GM23338 (cell line): ENCODE measurements at regions not wholly inside any gene's neighbourhood (a gene's known extent, or its start where the extent isn't known, plus 50 kb on each side); places are given as distances from the start of the nearest gene placed in this dataset.

ENCODE experiments used
- ETS1 ChIP-seq: IDR thresholded peaks from 2 replicates; pipeline ENCODE4 v1.6.1; 2016; ENCODE audit warnings: antibody characterized with exemption
- EZH2 ChIP-seq: fragments of 200-600 bp; sonication (generic); IDR thresholded peaks from one replicate; pipeline ENCODE4 v1.8.0; 2017; ENCODE audit warnings: antibody characterized with exemption, mild to moderate bottlenecking, low read depth; ENCODE audit not compliant: unreplicated experiment
- EZH2phosphoT487 ChIP-seq: fragments of 200-600 bp; sonication (generic); IDR thresholded peaks from one replicate; pipeline ENCODE4 v1.8.1; 2018; ENCODE audit warnings: antibody characterized with exemption; ENCODE audit not compliant: unreplicated experiment
- JUNB ChIP-seq: IDR thresholded peaks from one replicate; pipeline ENCODE4 v1.6.1; 2016; ENCODE audit warnings: antibody characterized with exemption; ENCODE audit not compliant: unreplicated experiment
- NANOG ChIP-seq: IDR thresholded peaks from 2 replicates; pipeline ENCODE4 v1.6.1; 2016; ENCODE audit warnings: antibody characterized with exemption, borderline replicate concordance
- POLR2AphosphoS5 ChIP-seq: IDR thresholded peaks from 2 replicates; pipeline ENCODE4 v1.6.1; 2016; ENCODE audit warnings: antibody characterized with exemption, low read depth
- STAT1 ChIP-seq: IDR thresholded peaks from one replicate; pipeline ENCODE4 v1.6.1; 2016; ENCODE audit warnings: antibody characterized with exemption; ENCODE audit not compliant: unreplicated experiment
- ZNF114 ChIP-seq: fragments of 250-450 bp; sonication (Bioruptor Pico); IDR thresholded peaks from 2 replicates; pipeline ENCODE4 v1.5.0; 2020; ENCODE audit warnings: mild to moderate bottlenecking, moderate library complexity
- TF ChIP-seq, protein P1 (sequence below): fragments of 250-450 bp; sonication (Bioruptor Pico); IDR thresholded peaks from 2 replicates; pipeline ENCODE4 v1.5.0; 2020; ENCODE audit warnings: mild to moderate bottlenecking, moderate library complexity
- TF ChIP-seq, protein P2 (sequence below), 2 experiments: fragments of 200-600 bp in 1 of 2; sonication (generic) in 1 of 2; conservative IDR thresholded peaks; 2 replicates each; pipeline versions ENCODE4 v1.5.1 to v1.6.1; 2016 to 2017; ENCODE audit warnings: antibody characterized with exemption in 2 of 2, low read depth in 2 of 2, mild to moderate bottlenecking in 2 of 2, moderate library complexity in 1 of 2

- TF ChIP-seq, protein P1, sequence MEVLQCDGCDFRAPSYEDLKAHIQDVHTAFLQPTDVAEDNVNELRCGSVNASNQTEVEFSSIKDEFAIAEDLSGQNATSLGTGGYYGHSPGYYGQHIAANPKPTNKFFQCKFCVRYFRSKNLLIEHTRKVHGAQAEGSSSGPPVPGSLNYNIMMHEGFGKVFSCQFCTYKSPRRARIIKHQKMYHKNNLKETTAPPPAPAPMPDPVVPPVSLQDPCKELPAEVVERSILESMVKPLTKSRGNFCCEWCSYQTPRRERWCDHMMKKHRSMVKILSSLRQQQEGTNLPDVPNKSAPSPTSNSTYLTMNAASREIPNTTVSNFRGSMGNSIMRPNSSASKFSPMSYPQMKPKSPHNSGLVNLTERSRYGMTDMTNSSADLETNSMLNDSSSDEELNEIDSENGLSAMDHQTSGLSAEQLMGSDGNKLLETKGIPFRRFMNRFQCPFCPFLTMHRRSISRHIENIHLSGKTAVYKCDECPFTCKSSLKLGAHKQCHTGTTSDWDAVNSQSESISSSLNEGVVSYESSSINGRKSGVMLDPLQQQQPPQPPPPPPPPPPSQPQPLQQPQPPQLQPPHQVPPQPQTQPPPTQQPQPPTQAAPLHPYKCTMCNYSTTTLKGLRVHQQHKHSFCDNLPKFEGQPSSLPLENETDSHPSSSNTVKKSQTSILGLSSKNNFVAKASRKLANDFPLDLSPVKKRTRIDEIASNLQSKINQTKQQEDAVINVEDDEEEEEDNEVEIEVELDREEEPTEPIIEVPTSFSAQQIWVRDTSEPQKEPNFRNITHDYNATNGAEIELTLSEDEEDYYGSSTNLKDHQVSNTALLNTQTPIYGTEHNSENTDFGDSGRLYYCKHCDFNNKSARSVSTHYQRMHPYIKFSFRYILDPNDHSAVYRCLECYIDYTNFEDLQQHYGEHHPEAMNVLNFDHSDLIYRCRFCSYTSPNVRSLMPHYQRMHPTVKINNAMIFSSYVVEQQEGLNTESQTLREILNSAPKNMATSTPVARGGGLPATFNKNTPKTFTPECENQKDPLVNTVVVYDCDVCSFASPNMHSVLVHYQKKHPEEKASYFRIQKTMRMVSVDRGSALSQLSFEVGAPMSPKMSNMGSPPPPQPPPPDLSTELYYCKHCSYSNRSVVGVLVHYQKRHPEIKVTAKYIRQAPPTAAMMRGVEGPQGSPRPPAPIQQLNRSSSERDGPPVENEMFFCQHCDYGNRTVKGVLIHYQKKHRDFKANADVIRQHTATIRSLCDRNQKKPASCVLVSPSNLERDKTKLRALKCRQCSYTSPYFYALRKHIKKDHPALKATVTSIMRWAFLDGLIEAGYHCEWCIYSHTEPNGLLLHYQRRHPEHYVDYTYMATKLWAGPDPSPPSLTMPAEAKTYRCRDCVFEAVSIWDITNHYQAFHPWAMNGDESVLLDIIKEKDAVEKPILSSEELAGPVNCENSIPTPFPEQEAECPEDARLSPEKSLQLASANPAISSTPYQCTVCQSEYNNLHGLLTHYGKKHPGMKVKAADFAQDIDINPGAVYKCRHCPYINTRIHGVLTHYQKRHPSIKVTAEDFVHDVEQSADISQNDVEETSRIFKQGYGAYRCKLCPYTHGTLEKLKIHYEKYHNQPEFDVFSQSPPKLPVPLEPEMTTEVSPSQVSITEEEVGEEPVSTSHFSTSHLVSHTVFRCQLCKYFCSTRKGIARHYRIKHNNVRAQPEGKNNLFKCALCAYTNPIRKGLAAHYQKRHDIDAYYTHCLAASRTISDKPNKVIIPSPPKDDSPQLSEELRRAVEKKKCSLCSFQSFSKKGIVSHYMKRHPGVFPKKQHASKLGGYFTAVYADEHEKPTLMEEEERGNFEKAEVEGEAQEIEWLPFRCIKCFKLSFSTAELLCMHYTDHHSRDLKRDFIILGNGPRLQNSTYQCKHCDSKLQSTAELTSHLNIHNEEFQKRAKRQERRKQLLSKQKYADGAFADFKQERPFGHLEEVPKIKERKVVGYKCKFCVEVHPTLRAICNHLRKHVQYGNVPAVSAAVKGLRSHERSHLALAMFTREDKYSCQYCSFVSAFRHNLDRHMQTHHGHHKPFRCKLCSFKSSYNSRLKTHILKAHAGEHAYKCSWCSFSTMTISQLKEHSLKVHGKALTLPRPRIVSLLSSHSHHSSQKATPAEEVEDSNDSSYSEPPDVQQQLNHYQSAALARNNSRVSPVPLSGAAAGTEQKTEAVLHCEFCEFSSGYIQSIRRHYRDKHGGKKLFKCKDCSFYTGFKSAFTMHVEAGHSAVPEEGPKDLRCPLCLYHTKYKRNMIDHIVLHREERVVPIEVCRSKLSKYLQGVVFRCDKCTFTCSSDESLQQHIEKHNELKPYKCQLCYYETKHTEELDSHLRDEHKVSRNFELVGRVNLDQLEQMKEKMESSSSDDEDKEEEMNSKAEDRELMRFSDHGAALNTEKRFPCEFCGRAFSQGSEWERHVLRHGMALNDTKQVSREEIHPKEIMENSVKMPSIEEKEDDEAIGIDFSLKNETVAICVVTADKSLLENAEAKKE = no peak
- TF ChIP-seq EZH2phosphoT487 (no peak), EZH2 (no peak), NANOG (no peak), ZNF114 (no peak), STAT1 (no peak), JUNB (no peak), ETS1 (no peak), POLR2AphosphoS5 (no peak)
- TF ChIP-seq, protein P2, sequence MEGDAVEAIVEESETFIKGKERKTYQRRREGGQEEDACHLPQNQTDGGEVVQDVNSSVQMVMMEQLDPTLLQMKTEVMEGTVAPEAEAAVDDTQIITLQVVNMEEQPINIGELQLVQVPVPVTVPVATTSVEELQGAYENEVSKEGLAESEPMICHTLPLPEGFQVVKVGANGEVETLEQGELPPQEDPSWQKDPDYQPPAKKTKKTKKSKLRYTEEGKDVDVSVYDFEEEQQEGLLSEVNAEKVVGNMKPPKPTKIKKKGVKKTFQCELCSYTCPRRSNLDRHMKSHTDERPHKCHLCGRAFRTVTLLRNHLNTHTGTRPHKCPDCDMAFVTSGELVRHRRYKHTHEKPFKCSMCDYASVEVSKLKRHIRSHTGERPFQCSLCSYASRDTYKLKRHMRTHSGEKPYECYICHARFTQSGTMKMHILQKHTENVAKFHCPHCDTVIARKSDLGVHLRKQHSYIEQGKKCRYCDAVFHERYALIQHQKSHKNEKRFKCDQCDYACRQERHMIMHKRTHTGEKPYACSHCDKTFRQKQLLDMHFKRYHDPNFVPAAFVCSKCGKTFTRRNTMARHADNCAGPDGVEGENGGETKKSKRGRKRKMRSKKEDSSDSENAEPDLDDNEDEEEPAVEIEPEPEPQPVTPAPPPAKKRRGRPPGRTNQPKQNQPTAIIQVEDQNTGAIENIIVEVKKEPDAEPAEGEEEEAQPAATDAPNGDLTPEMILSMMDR (conservative IDR thresholded peaks at IDR 0.05; ENCODE audit: low read depth in 2 of 2) = no peak
These were observed 129.4 kb downstream of the CDH26 start (continued) for GRCh38 chr20:60087563-60088105.
